Mammary epithelial cell (primary cell): ENCODE measurements at regions not wholly inside any gene's neighbourhood (a gene's known extent, or its start where the extent isn't known, plus 50 kb on each side); places are given as distances from the start of the nearest gene placed in this dataset.

Experiments used
- EZH2 ChIP-seq: IDR thresholded peaks from 2 replicates; pipeline ENCODE4 v1.6.1; 2012; ENCODE audit warnings: low read length, inconsistent platforms, borderline replicate concordance
- TF ChIP-seq, protein P1 (sequence below), 2 donors: IDR thresholded peaks in 1 of 2; conservative IDR thresholded peaks in 1 of 2; 2 replicates each; pipeline ENCODE4 v1.5.1; 2011 to 2012; ENCODE audit warnings: inconsistent platforms in 2 of 2, low read length in 2 of 2, mild to moderate bottlenecking in 2 of 2, control low read depth in 1 of 2, low read depth in 1 of 2; ENCODE audit not compliant: insufficient read depth in 1 of 2; ENCODE audit errors: extremely low read depth in 1 of 2

DNA sequence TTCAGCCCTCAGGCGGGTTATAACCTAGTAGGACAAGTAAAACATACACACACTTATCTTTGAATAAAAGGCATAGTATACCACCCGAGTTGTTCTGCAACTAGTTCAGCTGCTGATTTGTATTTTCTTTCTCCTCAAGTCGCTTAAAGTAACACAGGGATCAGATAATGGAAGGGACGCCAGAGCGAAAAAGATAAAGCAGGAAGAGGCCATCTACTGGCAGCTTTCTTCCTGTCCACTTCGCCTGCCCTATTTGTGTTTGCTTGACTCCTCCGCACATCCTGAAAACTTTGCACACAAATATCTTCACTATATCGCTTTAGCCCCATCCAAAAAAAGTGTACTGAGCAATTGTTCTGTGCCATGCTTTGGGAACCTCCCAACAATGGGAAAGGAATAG, 238.0 kb upstream of the SOX21 start:
- TF ChIP-seq, protein P1, sequence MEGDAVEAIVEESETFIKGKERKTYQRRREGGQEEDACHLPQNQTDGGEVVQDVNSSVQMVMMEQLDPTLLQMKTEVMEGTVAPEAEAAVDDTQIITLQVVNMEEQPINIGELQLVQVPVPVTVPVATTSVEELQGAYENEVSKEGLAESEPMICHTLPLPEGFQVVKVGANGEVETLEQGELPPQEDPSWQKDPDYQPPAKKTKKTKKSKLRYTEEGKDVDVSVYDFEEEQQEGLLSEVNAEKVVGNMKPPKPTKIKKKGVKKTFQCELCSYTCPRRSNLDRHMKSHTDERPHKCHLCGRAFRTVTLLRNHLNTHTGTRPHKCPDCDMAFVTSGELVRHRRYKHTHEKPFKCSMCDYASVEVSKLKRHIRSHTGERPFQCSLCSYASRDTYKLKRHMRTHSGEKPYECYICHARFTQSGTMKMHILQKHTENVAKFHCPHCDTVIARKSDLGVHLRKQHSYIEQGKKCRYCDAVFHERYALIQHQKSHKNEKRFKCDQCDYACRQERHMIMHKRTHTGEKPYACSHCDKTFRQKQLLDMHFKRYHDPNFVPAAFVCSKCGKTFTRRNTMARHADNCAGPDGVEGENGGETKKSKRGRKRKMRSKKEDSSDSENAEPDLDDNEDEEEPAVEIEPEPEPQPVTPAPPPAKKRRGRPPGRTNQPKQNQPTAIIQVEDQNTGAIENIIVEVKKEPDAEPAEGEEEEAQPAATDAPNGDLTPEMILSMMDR (conservative IDR thresholded peaks at IDR 0.05 in 1 of 2, IDR thresholded peaks at IDR 0.05 in 1 of 2; ENCODE audit: extremely low read depth in 1 of 2, insufficient read depth in 1 of 2, low read depth in 1 of 2, low read length in 2 of 2): peak in 1 of 2 donors; percentile 1
- TF ChIP-seq EZH2: no peak
